ENCODE measurements at regions not wholly inside any gene's neighbourhood (a gene's known extent, or its start where the extent isn't known, plus 50 kb on each side); places are given as distances from the start of the nearest gene placed in this dataset.

- TF ChIP-seq EZH2 (IDR thresholded peaks at IDR 0.05; ENCODE audit: insufficient read depth, poor library complexity, severe bottlenecking): no peak
- TF ChIP-seq EZH2phosphoT487 (IDR thresholded peaks at IDR 0.05; ENCODE audit: insufficient read depth, low read depth): no peak
These were observed 461.9 kb upstream of the ONECUT1 start for GRCh38 chr15:53251996-53252395.
